Caco-2 (cell line): ENCODE measurements at regions not wholly inside any gene's neighbourhood (a gene's known extent, or its start where the extent isn't known, plus 50 kb on each side); places are given as distances from the start of the nearest gene placed in this dataset.
"Not testable (repeated sequence)": the region's sequence is repeated elsewhere in the genome, so short reads cannot be mapped to it uniquely, and the experiment has no call there.

ENCODE experiments used
- BruUV-seq: library from RNA; stranded (reverse); fragments of 400-500 nt; replicated peaks from 2 replicates; lab custom pipeline; 2021; lab: Mats Ljungman, UMichigan
- CTCF ChIA-PET: fragments of 300-600 bp; sonication (Branson Sonifier 250); formaldehyde crosslinking; loops from one replicate; lab custom pipeline; 2022; ENCODE audit warnings: antibody characterized with exemption; lab: Charles Lee
- POLR2A ChIA-PET: fragments of 300-600 bp; sonication (Branson Sonifier 250); formaldehyde crosslinking; loops from one replicate; lab custom pipeline; 2022; ENCODE audit warnings: antibody characterized with exemption; lab: Charles Lee
- DNase-seq, 2 experiments: peaks; one replicate each; pipeline versions ENCODE4 v3.0.0 to v3.0.0-alpha.2; 2020 to 2022
- H3K27me3 ChIP-seq: replicated peaks from 2 replicates; pipeline ENCODE4 v1.6.0; 2011; ENCODE audit warnings: low read length; ENCODE audit not compliant: control insufficient read depth, insufficient read depth
- H3K36me3 ChIP-seq: 2 replicates; pipeline ENCODE4 v1.5.1; 2011; ENCODE audit warnings: low read length; ENCODE audit not compliant: control insufficient read depth, insufficient read depth
- H3K4me1 ChIP-seq: fragments of 250-450 bp; sonication (Bioruptor Pico); 2 replicates; pipeline ENCODE4 v1.5.1; 2020; ENCODE audit warnings: mild to moderate bottlenecking
- H3K4me3 ChIP-seq: 2 replicates; pipeline ENCODE4 v1.5.1; 2011; ENCODE audit warnings: low read depth, mild to moderate bottlenecking, control low read depth, low read length
- H3K9me3 ChIP-seq: fragments of 250-450 bp; sonication (Bioruptor Pico); 2 replicates; pipeline ENCODE4 v1.5.1; 2020; ENCODE audit warnings: mild to moderate bottlenecking, moderate library complexity
- H3K27ac Mint-ChIP-seq: one replicate; pipeline ENCODE4 v1.8.0; 2022; ENCODE audit warnings: mixed read lengths; ENCODE audit not compliant: unreplicated experiment
- H3K27me3 Mint-ChIP-seq: one replicate; pipeline ENCODE4 v1.8.0; 2022; ENCODE audit warnings: mixed read lengths; ENCODE audit not compliant: insufficient read depth, unreplicated experiment
- H3K36me3 Mint-ChIP-seq: one replicate; pipeline ENCODE4 v1.8.0; 2022; ENCODE audit warnings: mild to moderate bottlenecking, mixed read lengths; ENCODE audit not compliant: insufficient read depth, unreplicated experiment
- H3K4me1 Mint-ChIP-seq: one replicate; pipeline ENCODE4 v1.8.0; 2022; ENCODE audit warnings: low read depth, mixed read lengths; ENCODE audit not compliant: unreplicated experiment
- H3K4me3 Mint-ChIP-seq: one replicate; pipeline ENCODE4 v1.8.0; 2022; ENCODE audit warnings: mild to moderate bottlenecking, moderate library complexity, mixed read lengths; ENCODE audit not compliant: unreplicated experiment
- H3K9me3 Mint-ChIP-seq: one replicate; pipeline ENCODE4 v1.8.0; 2022; ENCODE audit warnings: mixed read lengths; ENCODE audit not compliant: unreplicated experiment
- CTCF ChIP-seq, 2 experiments: fragments of 200-600 bp in 1 of 2; IDR thresholded peaks; 1 replicate in 1 of 2; 2 replicates in 1 of 2; pipeline versions ENCODE4 v1.5.1 to v1.8.0; 2011 to 2022; ENCODE audit warnings: antibody characterized with exemption in 1 of 2, control low read depth in 1 of 2, inconsistent platforms in 1 of 2, low read depth in 1 of 2, low read length in 1 of 2, mild to moderate bottlenecking in 1 of 2, moderate library complexity in 1 of 2; ENCODE audit not compliant: insufficient read depth in 1 of 2, severe bottlenecking in 1 of 2, unreplicated experiment in 1 of 2
- intact Hi-C: fragments of 100-400 bp; cut with micrococcal nuclease; formaldehyde crosslinking; loops from one replicate; pipeline ENCODE4 v1.10.0; 2022; ENCODE audit not compliant: unreplicated experiment

GRCh38 chr18:77344786-77345500 lies 95.3 kb downstream of the GALR1 start:
- Mint-ChIP-seq H3K27ac (no peak overlapping the region), H3K9me3 (no peaks in the 10 kb centered on the region), H3K36me3 (no peaks in the 10 kb centered on the region), H3K4me3 (no peak overlapping the region), H3K4me1 (no peaks in the 10 kb centered on the region), H3K27me3 (no peaks in the 10 kb centered on the region)
- no peaks in the 10 kb centered on the region for H3K36me3 ChIP-seq
- TF ChIP-seq CTCF (IDR thresholded peaks at IDR 0.05; ENCODE audit: insufficient read depth in 1 of 2, low read depth in 1 of 2, low read length in 1 of 2, severe bottlenecking in 1 of 2, unreplicated experiment in 1 of 2): no peak
- ChIA-PET POLR2A (no interaction called here), CTCF (no interaction called here)
- no peaks in the 10 kb centered on the region for H3K27me3 ChIP-seq
- no peak for DNase-seq
- H3K4me1 ChIP-seq: no peaks in the 10 kb centered on the region
- BruUV-seq: no TSS peak
- intact Hi-C loops: no loop called here
- no peaks in the 10 kb centered on the region for H3K9me3 ChIP-seq
- no peak overlapping the region for H3K4me3 ChIP-seq

- no peaks in the 10 kb centered on the region for H3K9me3 Mint-ChIP-seq
- no peaks in the 10 kb centered on the region for H3K4me1 Mint-ChIP-seq
- no peak for DNase-seq
- CTCF ChIA-PET: no interaction called here
- intact Hi-C loops: no loop called here
- no peaks in the 10 kb centered on the region for H3K36me3 ChIP-seq
- POLR2A ChIA-PET: no interaction called here
- H3K36me3 Mint-ChIP-seq: no peaks in the 10 kb centered on the region
- H3K9me3 ChIP-seq: no peaks in the 10 kb centered on the region
- H3K4me3 ChIP-seq: no peak overlapping the region
- H3K4me3 Mint-ChIP-seq: no peak overlapping the region
- no peak for TF ChIP-seq CTCF (IDR thresholded peaks at IDR 0.05; ENCODE audit: insufficient read depth in 1 of 2, low read depth in 1 of 2, low read length in 1 of 2, severe bottlenecking in 1 of 2, unreplicated experiment in 1 of 2)
- no peak overlapping the region for H3K27ac Mint-ChIP-seq
- no peaks in the 10 kb centered on the region for H3K27me3 ChIP-seq
- H3K4me1 ChIP-seq: no peaks in the 10 kb centered on the region
- no peaks in the 10 kb centered on the region for H3K27me3 Mint-ChIP-seq
- BruUV-seq: no TSS peak
Observed at GRCh38 chr18:77346208-77346810, 96.7 kb downstream of the GALR1 start.

- CTCF ChIA-PET, H3K27me3 ChIP-seq, H3K4me1 Mint-ChIP-seq, H3K36me3 Mint-ChIP-seq, POLR2A ChIA-PET, intact Hi-C loops, H3K9me3 Mint-ChIP-seq, H3K27ac Mint-ChIP-seq, H3K9me3 ChIP-seq, H3K4me3 ChIP-seq, H3K4me1 ChIP-seq, H3K4me3 Mint-ChIP-seq, BruUV-seq, H3K27me3 Mint-ChIP-seq, H3K36me3 ChIP-seq: not testable (repeated sequence)
- DNase-seq: peak in 1 of 2 experiments; percentile 1
Observed at GRCh38 chr18:77353349-77353748, 103.7 kb downstream of the GALR1 start.
